ENCODE measurements at regions not wholly inside any gene's neighbourhood (a gene's known extent, or its start where the extent isn't known, plus 50 kb on each side); places are given as distances from the start of the nearest gene placed in this dataset.

DNA sequence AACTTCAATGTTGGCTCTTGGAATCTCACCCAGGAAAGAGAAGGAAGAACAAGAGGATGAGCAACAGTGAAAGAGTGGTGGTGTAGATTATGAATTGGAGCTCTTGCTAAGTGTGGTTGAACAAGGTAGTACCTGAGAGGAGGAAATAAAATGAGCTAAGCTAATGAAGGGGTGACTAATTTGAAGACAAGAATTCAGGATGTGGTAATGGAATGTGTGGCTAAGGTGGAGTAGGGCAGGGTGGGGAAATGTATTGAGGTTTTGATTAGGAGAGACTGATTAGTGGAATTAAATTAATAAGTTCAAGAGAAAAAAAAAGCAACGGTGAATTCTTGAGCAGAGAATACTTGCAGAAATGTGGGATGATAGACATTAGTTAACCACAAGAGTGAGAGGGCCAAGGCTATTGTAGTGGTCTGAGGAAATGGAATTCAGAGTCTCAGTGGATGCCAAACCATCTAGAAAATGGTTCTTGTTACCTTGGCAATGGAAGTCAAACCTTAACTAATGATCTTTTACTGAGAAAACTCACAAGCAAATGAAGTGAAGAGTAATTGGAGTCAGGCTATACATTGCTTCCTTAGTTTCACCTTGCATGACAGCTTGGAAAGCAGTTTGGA is 648.3 kb upstream of the ZNF608 start:
- TF ChIP-seq, protein P1, sequence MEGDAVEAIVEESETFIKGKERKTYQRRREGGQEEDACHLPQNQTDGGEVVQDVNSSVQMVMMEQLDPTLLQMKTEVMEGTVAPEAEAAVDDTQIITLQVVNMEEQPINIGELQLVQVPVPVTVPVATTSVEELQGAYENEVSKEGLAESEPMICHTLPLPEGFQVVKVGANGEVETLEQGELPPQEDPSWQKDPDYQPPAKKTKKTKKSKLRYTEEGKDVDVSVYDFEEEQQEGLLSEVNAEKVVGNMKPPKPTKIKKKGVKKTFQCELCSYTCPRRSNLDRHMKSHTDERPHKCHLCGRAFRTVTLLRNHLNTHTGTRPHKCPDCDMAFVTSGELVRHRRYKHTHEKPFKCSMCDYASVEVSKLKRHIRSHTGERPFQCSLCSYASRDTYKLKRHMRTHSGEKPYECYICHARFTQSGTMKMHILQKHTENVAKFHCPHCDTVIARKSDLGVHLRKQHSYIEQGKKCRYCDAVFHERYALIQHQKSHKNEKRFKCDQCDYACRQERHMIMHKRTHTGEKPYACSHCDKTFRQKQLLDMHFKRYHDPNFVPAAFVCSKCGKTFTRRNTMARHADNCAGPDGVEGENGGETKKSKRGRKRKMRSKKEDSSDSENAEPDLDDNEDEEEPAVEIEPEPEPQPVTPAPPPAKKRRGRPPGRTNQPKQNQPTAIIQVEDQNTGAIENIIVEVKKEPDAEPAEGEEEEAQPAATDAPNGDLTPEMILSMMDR (IDR thresholded peaks at IDR 0.05; ENCODE audit: insufficient read depth in 1 of 2, low read depth in 1 of 2, low read length in 1 of 2, severe bottlenecking in 1 of 2, unreplicated experiment in 1 of 2) = no peak
- Mint-ChIP-seq H3K36me3 (ENCODE audit: insufficient read depth, unreplicated experiment) (no peaks in the 10 kb centered on the region), H3K27ac (ENCODE audit: unreplicated experiment) (no peak overlapping the region), H3K9me3 (ENCODE audit: unreplicated experiment) (peaks cover 24% of the 10 kb centered on the region), H3K27me3 (ENCODE audit: insufficient read depth, unreplicated experiment) (no peaks in the 10 kb centered on the region), H3K4me3 (ENCODE audit: unreplicated experiment) (no peak overlapping the region), H3K4me1 (ENCODE audit: low read depth, unreplicated experiment) (peaks cover 7% of the 10 kb centered on the region)
- no peaks in the 10 kb centered on the region for H3K36me3 ChIP-seq (ENCODE audit: control insufficient read depth, insufficient read depth, low read length)
- H3K4me1 ChIP-seq = no peaks in the 10 kb centered on the region; the same call in 1 of the 2 replicates
- ChIA-PET POLR2A (no interaction called here), CTCF (no interaction called here)
- no TSS peak for BruUV-seq (replicated peaks)
- no peak for DNase-seq
- no peak overlapping the region for H3K4me3 ChIP-seq (ENCODE audit: low read depth, low read length)
- intact Hi-C loops (cut with micrococcal nuclease; ENCODE audit: unreplicated experiment) = no loop called here
- H3K27me3 ChIP-seq (replicated peaks; ENCODE audit: control insufficient read depth, insufficient read depth, low read length) = no peaks in the 10 kb centered on the region
- H3K9me3 ChIP-seq = no peaks in the 10 kb centered on the region

GRCh38 chr5:125396462-125396861 is 650.0 kb upstream of the ZNF608 start:
- H3K36me3 ChIP-seq (ENCODE audit: control insufficient read depth, insufficient read depth, low read length) = no peaks in the 10 kb centered on the region
- CTCF ChIA-PET = no interaction called here
- Mint-ChIP-seq H3K27me3 (ENCODE audit: insufficient read depth, unreplicated experiment) (no peaks in the 10 kb centered on the region), H3K4me3 (ENCODE audit: unreplicated experiment) (no peak overlapping the region), H3K36me3 (ENCODE audit: insufficient read depth, unreplicated experiment) (no peaks in the 10 kb centered on the region), H3K27ac (ENCODE audit: unreplicated experiment) (no peak overlapping the region), H3K9me3 (ENCODE audit: unreplicated experiment) (peaks cover 24% of the 10 kb centered on the region), H3K4me1 (ENCODE audit: low read depth, unreplicated experiment) (peaks cover 8% of the 10 kb centered on the region)
- intact Hi-C loops (cut with micrococcal nuclease; ENCODE audit: unreplicated experiment) = no loop called here
- no peak for DNase-seq
- H3K4me1 ChIP-seq = peaks cover 5% of the 10 kb centered on the region
- H3K9me3 ChIP-seq = no peaks in the 10 kb centered on the region
- POLR2A ChIA-PET = no interaction called here
- no peak overlapping the region for H3K4me3 ChIP-seq (ENCODE audit: low read depth, low read length)
- TF ChIP-seq, protein P1 (IDR thresholded peaks at IDR 0.05; ENCODE audit: insufficient read depth in 1 of 2, low read depth in 1 of 2, low read length in 1 of 2, severe bottlenecking in 1 of 2, unreplicated experiment in 1 of 2) = no peak
- BruUV-seq (replicated peaks) = no TSS peak
- no peaks in the 10 kb centered on the region for H3K27me3 ChIP-seq (replicated peaks; ENCODE audit: control insufficient read depth, insufficient read depth, low read length)

DNA sequence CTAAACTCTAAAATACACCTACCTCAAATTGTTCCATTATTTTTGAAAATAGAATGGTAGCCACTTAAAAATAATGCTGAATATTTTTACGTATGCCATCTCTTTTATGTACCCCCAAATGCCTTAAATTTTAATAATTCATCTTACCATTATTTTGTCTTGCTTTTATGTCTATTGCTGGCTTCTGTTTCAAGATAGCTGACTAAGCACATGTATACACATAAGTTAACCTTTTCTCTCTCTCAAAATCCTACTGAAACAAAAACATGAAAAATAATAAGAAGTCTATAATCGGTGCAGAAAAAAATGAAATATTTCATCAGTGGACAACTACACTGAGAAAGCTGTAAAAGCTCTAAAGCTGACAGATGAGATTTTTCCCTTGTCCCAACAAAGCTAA is 652.0 kb upstream of the ZNF608 start:
- Histone ChIP-seq H3K4me3 (ENCODE audit: low read depth, low read length) (no peak overlapping the region), H3K4me1 (peaks cover 25% of the 10 kb centered on the region), H3K36me3 (ENCODE audit: control insufficient read depth, insufficient read depth, low read length) (no peaks in the 10 kb centered on the region), H3K27me3 (replicated peaks; ENCODE audit: control insufficient read depth, insufficient read depth, low read length) (no peaks in the 10 kb centered on the region), H3K9me3 (no peaks in the 10 kb centered on the region)
- H3K4me1 Mint-ChIP-seq (ENCODE audit: low read depth, unreplicated experiment) = peaks cover 24% of the 10 kb centered on the region
- H3K9me3 Mint-ChIP-seq (ENCODE audit: unreplicated experiment) = peaks cover 24% of the 10 kb centered on the region
- no peak for DNase-seq
- H3K27ac Mint-ChIP-seq (ENCODE audit: unreplicated experiment) = no peak overlapping the region
- no peaks in the 10 kb centered on the region for H3K36me3 Mint-ChIP-seq (ENCODE audit: insufficient read depth, unreplicated experiment)
- TF ChIP-seq, protein P1 (IDR thresholded peaks at IDR 0.05; ENCODE audit: insufficient read depth in 1 of 2, low read depth in 1 of 2, low read length in 1 of 2, severe bottlenecking in 1 of 2, unreplicated experiment in 1 of 2) = no peak
- ChIA-PET POLR2A (no interaction called here), CTCF (no interaction called here)
- no peak overlapping the region for H3K4me3 Mint-ChIP-seq (ENCODE audit: unreplicated experiment)
- intact Hi-C loops (cut with micrococcal nuclease; ENCODE audit: unreplicated experiment) = no loop called here
- BruUV-seq (replicated peaks) = no TSS peak
- no peaks in the 10 kb centered on the region for H3K27me3 Mint-ChIP-seq (ENCODE audit: insufficient read depth, unreplicated experiment)
